ENCODE measurements at regions not wholly inside any gene's neighbourhood (a gene's known extent, or its start where the extent isn't known, plus 50 kb on each side); places are given as distances from the start of the nearest gene placed in this dataset.

DNA sequence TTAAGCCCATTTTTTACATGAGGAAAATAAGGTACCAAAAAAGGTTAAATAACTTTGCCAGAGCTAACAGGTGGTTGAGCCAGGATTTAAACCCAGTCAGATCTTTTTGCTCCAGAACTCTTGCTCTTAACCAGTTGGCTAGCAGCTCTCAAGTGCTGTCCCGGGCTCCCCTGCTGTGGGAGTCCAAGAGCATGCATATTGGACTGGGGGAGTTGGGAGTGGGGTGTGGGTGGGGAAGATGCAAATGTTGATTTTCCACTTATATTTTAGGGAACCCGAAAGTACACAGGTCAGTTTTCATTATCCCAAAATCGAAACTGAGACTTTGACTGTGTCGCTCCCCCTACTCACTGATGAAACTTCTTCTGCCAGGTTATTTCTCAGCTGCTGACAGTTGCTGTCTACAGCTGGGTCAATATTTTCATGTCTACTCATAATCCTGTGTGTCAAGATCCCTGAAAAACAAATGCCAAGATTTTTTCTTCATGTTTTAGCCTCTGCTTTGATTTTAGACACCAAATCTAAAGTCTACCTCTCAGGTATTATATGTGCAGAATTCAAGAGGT lies 172.3 kb upstream of the TMPO start:
- no peak overlapping the region for H3K27ac ChIP-seq
- no peak for DNase-seq

DNA sequence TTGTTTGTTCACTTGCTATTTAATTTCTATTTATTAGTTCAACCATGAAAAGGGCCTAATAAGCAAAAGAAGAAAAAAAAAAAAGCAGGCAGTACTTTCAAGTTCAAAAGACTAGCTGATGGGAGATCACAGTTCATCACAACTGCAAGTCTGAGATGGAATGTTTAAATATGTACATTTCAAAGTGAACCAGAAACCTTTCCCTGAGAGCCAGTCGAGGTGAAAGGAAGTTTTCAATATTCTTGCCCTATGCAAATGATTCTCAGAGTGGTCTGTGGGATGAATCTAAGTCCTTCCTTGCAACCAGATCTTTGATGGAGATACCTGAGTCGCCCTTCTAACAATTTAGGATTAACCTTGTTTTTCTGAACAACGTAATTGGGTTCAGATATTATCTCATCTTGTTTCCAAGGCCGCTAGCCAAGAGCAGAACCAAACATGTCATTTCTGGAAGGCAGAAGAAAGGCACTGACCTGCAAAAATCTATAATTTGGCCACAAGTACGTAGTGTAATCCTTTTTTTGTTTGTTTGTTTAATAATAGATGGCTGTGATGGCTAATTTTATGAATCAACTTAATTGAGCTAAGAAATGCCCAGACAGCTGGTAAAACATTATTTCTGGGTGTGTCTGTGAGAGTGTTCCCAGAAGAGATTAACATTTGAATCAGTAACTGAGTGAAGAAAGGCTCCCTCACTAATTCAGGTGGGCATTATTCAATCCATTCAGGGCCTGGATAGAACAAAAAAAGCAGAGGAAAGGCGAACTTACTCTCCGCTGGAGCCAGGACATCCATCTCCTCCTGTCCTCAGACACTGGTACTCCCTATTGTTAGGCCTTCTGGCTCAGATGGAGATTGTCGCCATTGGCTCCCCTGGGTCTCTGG lies 171.1 kb upstream of the TMPO start:
- Histone ChIP-seq H3K4me1 (no peaks in the 10 kb centered on the region), H3K27me3 (no peaks in the 10 kb centered on the region), H3K36me3 (no peaks in the 10 kb centered on the region), H3K4me3 (no peak overlapping the region), H3K9me3 (no peaks in the 10 kb centered on the region), H3K27ac (no peak overlapping the region)
- no peak for DNase-seq
- TF ChIP-seq, protein P1, sequence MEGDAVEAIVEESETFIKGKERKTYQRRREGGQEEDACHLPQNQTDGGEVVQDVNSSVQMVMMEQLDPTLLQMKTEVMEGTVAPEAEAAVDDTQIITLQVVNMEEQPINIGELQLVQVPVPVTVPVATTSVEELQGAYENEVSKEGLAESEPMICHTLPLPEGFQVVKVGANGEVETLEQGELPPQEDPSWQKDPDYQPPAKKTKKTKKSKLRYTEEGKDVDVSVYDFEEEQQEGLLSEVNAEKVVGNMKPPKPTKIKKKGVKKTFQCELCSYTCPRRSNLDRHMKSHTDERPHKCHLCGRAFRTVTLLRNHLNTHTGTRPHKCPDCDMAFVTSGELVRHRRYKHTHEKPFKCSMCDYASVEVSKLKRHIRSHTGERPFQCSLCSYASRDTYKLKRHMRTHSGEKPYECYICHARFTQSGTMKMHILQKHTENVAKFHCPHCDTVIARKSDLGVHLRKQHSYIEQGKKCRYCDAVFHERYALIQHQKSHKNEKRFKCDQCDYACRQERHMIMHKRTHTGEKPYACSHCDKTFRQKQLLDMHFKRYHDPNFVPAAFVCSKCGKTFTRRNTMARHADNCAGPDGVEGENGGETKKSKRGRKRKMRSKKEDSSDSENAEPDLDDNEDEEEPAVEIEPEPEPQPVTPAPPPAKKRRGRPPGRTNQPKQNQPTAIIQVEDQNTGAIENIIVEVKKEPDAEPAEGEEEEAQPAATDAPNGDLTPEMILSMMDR (IDR thresholded peaks at IDR 0.05) = no peak
- no peak for TF ChIP-seq POLR2A (IDR thresholded peaks at IDR 0.05)

More for the DNA sequence above, 172.3 kb upstream of the TMPO start:
- H3K27me3 ChIP-seq = no peaks in the 10 kb centered on the region
- H3K36me3 ChIP-seq = no peaks in the 10 kb centered on the region
- TF ChIP-seq, protein P1 (IDR thresholded peaks at IDR 0.05) = no peak
- no peak for TF ChIP-seq POLR2A (IDR thresholded peaks at IDR 0.05)
- no peaks in the 10 kb centered on the region for H3K9me3 ChIP-seq
- H3K4me3 ChIP-seq = no peak overlapping the region
- H3K4me1 ChIP-seq = no peaks in the 10 kb centered on the region

DNA sequence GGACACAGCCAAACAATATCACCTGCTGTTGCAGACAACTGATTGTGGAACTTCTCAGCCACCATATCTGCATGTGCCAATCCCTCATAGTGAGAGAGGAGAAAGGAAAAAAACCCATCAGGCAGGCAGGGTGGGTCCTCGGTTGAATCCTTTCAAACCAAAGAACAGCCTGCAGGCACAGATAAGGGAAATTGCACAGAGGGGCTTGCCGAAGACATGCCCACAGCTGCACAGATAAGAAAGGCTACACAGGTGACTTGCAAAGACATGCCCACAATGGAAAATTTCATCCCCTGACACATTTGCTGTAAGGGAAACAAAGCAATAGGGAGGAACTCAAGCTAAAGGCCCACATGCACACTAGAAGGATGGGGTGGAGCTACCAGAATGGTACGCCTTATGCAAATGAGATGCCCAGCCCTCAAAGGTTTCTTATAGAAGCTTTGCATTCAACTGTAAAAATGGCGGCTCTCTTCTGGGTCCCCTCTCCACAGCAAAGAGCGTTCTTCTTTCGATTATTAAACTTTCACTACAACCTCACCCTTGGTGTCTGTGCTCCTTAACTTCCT lies 170.0 kb upstream of the TMPO start:
- no peaks in the 10 kb centered on the region for H3K27me3 ChIP-seq
- no peak for DNase-seq
- no peaks in the 10 kb centered on the region for H3K36me3 ChIP-seq
- H3K4me1 ChIP-seq = no peaks in the 10 kb centered on the region
- TF ChIP-seq, protein P1 (IDR thresholded peaks at IDR 0.05) = no peak
- TF ChIP-seq POLR2A (IDR thresholded peaks at IDR 0.05) = no peak
- H3K4me3 ChIP-seq = no peak overlapping the region
- H3K9me3 ChIP-seq = no peaks in the 10 kb centered on the region
- H3K27ac ChIP-seq = no peak overlapping the region

DNA sequence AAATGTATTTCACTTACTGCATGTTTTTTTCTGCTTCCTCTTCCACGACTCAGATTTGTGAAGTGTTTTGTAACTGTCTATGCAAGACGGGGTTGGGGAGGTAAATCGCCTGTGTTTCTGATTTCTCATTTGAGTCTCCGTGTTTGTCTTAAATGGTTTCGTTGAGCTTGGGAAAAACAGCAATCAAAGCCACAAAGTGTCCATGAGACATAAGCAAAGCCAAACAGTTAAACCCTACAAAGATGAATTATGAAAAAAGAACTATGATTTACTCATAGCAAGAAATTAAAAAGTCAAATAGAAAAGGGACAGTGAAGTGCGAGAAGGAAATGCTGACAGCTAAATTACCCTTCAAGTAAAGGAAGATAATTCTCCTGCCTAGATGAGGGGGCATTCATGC lies 164.3 kb upstream of the TMPO start:
- no peak for DNase-seq
- TF ChIP-seq, protein P1 (IDR thresholded peaks at IDR 0.05) = no peak
- no peak for TF ChIP-seq POLR2A (IDR thresholded peaks at IDR 0.05)
- no peak overlapping the region for H3K27ac ChIP-seq

DNA sequence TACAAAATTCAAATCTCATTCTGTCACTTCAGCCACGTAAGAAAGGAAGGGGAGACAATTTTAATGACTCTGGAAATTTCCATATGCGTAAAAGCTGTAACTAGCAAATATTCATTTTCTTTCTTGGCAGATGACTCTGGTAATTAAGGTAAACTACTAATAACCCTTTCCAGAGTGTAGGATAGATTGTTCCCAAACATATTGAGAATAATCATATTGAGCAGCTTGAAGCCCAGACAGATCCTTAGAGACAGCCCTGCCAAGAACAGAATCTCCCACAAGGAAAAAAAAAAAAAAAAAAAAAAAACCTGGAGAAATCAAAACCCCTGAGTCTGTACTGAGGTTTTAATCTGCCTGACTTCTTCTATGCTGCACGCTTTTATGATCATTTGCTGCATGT lies 163.6 kb upstream of the TMPO start:
- no peaks in the 10 kb centered on the region for H3K9me3 ChIP-seq
- H3K4me3 ChIP-seq = no peak overlapping the region
- DNase-seq = no peak
- H3K27ac ChIP-seq = no peak overlapping the region
- no peaks in the 10 kb centered on the region for H3K36me3 ChIP-seq
- no peaks in the 10 kb centered on the region for H3K4me1 ChIP-seq
- H3K27me3 ChIP-seq = no peaks in the 10 kb centered on the region
- TF ChIP-seq POLR2A (IDR thresholded peaks at IDR 0.05) = no peak
- TF ChIP-seq, protein P1 (IDR thresholded peaks at IDR 0.05) = no peak

More for the DNA sequence above, 164.3 kb upstream of the TMPO start:
- H3K4me3 ChIP-seq = no peak overlapping the region
- no peaks in the 10 kb centered on the region for H3K36me3 ChIP-seq
- no peaks in the 10 kb centered on the region for H3K9me3 ChIP-seq
- H3K4me1 ChIP-seq = no peaks in the 10 kb centered on the region
- no peaks in the 10 kb centered on the region for H3K27me3 ChIP-seq

Measured in Peyer's patch (tissue), 4 donors.